ENCODE measurements at regions not wholly inside any gene's neighbourhood (a gene's known extent, or its start where the extent isn't known, plus 50 kb on each side); places are given as distances from the start of the nearest gene placed in this dataset.

DNA sequence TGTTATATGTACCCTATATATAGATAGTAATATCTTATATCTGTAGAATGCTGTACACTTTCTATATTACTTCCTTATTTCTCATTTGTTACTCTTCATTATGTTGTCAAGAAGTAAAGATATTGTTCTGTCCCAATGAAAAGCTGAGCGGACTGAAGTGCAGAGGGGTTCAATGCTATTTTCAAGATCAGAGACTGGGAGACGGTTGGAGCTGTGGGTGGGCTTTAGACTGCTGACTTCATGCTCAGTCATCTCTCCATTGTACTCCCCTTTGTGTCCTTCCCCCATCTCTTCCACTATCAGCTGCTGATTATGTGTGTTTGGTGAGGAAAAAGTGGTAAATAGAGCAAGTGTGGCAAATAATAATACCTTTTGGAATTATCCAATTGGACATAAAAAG is 532.3 kb upstream of the ZNF608 start:
- H3K4me3 Mint-ChIP-seq = no peak overlapping the region
- TF ChIP-seq, protein P1, sequence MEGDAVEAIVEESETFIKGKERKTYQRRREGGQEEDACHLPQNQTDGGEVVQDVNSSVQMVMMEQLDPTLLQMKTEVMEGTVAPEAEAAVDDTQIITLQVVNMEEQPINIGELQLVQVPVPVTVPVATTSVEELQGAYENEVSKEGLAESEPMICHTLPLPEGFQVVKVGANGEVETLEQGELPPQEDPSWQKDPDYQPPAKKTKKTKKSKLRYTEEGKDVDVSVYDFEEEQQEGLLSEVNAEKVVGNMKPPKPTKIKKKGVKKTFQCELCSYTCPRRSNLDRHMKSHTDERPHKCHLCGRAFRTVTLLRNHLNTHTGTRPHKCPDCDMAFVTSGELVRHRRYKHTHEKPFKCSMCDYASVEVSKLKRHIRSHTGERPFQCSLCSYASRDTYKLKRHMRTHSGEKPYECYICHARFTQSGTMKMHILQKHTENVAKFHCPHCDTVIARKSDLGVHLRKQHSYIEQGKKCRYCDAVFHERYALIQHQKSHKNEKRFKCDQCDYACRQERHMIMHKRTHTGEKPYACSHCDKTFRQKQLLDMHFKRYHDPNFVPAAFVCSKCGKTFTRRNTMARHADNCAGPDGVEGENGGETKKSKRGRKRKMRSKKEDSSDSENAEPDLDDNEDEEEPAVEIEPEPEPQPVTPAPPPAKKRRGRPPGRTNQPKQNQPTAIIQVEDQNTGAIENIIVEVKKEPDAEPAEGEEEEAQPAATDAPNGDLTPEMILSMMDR (IDR thresholded peaks at IDR 0.05) = no peak
- H3K9me3 Mint-ChIP-seq = no peaks in the 10 kb centered on the region; the same call in 1 of the 2 replicates
- peaks cover 53% of the 10 kb centered on the region for H3K4me1 Mint-ChIP-seq (ENCODE audit: low read depth)
- no peak overlapping the region for H3K27ac Mint-ChIP-seq
- DNase-seq = no peak
- no peaks in the 10 kb centered on the region; the same call in 1 of the 2 replicates for H3K27me3 Mint-ChIP-seq (ENCODE audit: insufficient read depth)
- 0 out of 2 replicates have a peak, but pooled peaks cover 4% of the 10 kb centered on the region for H3K36me3 Mint-ChIP-seq (ENCODE audit: low read depth)

DNA sequence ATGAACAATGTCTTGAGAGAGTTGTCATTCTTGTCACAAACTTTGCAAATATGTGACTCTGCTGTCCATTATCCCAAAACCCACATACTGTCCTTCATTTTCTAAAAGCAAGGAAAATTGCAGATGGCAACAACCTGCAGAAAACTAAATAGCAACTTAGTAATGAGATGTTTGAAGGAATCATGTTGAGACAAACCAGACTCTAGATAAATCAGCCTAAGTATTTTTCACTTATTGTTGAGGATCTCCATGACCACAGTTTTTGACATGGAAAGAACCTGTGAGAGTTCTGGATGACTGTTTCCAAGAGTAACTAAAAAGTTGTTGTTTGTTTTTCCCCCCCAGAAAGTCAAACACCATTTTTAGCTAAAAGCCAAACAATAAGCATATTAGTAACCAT is 535.2 kb upstream of the ZNF608 start:
- DNase-seq = no peak
- H3K27ac Mint-ChIP-seq = no peak overlapping the region
- 0 out of 2 replicates have a peak, but pooled peaks cover 4% of the 10 kb centered on the region for H3K36me3 Mint-ChIP-seq (ENCODE audit: low read depth)
- H3K4me3 Mint-ChIP-seq = no peak overlapping the region
- H3K9me3 Mint-ChIP-seq = no peaks in the 10 kb centered on the region; the same call in 1 of the 2 replicates
- H3K4me1 Mint-ChIP-seq (ENCODE audit: low read depth) = peaks cover 24% of the 10 kb centered on the region
- no peaks in the 10 kb centered on the region; the same call in 1 of the 2 replicates for H3K27me3 Mint-ChIP-seq (ENCODE audit: insufficient read depth)
- TF ChIP-seq, protein P1 (IDR thresholded peaks at IDR 0.05) = no peak

GRCh38 chr5:125283372-125283771 is 536.9 kb upstream of the ZNF608 start:
- no peak for DNase-seq
- Mint-ChIP-seq H3K27ac (no peak overlapping the region), H3K4me3 (no peak overlapping the region), H3K4me1 (ENCODE audit: low read depth) (peaks cover 7% of the 10 kb centered on the region), H3K36me3 (ENCODE audit: low read depth) (no peaks in the 10 kb centered on the region), H3K27me3 (ENCODE audit: insufficient read depth) (no peaks in the 10 kb centered on the region), H3K9me3 (no peaks in the 10 kb centered on the region)
- TF ChIP-seq, protein P1 (IDR thresholded peaks at IDR 0.05) = no peak

DNA sequence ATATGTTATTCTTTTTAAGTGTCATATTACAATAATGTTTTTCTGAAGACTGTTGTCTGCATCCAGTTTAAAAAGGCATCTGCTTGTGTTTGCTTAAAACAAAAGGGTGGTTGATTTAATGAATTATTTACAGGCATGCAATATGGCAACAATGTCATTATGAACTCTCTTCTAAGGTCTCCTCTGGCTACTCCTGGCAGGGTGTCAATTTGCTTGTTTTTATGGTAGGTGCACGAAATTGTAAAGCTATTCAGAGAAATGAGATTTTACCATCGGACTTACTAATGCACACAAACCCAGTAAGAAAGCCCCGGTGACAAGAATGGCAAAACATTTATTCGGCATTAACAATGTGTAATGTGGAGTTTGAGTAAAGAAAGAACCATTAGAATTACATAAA is 539.8 kb upstream of the ZNF608 start:
- H3K27ac Mint-ChIP-seq = no peak overlapping the region
- no peak overlapping the region for H3K4me3 Mint-ChIP-seq
- TF ChIP-seq, protein P1 (IDR thresholded peaks at IDR 0.05) = no peak
- no peaks in the 10 kb centered on the region for H3K27me3 Mint-ChIP-seq (ENCODE audit: insufficient read depth)
- no peak for DNase-seq
- no peaks in the 10 kb centered on the region for H3K4me1 Mint-ChIP-seq (ENCODE audit: low read depth)
- H3K9me3 Mint-ChIP-seq = no peaks in the 10 kb centered on the region
- no peaks in the 10 kb centered on the region for H3K36me3 Mint-ChIP-seq (ENCODE audit: low read depth)

DNA sequence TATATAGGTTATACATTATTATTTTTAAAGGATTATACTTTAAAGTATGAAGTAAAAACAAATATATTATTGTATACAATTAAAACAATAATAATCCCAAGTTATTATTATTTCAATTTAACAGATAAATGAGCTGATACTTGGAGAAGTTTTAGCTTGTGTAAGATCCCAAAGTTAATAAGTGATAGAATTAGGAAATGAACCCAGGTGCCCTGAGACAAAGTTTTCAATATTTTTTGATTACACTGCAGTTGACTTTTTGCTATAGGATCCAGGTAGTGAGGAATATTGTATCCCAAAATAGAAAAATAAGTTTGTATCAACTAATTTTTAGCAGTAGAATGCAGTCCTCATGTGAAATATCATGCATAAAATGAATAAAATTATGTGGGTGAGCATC is 543.2 kb upstream of the ZNF608 start:
- no peaks in the 10 kb centered on the region for H3K36me3 Mint-ChIP-seq (ENCODE audit: low read depth)
- H3K27ac Mint-ChIP-seq = no peak overlapping the region
- H3K27me3 Mint-ChIP-seq (ENCODE audit: insufficient read depth) = 0 out of 2 replicates have a peak, but pooled peaks cover 3% of the 10 kb centered on the region
- no peaks in the 10 kb centered on the region for H3K9me3 Mint-ChIP-seq
- H3K4me3 Mint-ChIP-seq = no peak overlapping the region
- H3K4me1 Mint-ChIP-seq (ENCODE audit: low read depth) = no peaks in the 10 kb centered on the region
- no peak for DNase-seq
- TF ChIP-seq, protein P1 (IDR thresholded peaks at IDR 0.05) = no peak

- Mint-ChIP-seq H3K27ac (no peak overlapping the region), H3K36me3 (ENCODE audit: low read depth) (no peaks in the 10 kb centered on the region), H3K27me3 (ENCODE audit: insufficient read depth) (0 out of 2 replicates have a peak, but pooled peaks cover 3% of the 10 kb centered on the region), H3K4me3 (no peak overlapping the region), H3K9me3 (no peaks in the 10 kb centered on the region), H3K4me1 (ENCODE audit: low read depth) (peaks cover 12% of the 10 kb centered on the region)
- TF ChIP-seq, protein P1 (IDR thresholded peaks at IDR 0.05) = no peak
- DNase-seq = no peak
Measured at GRCh38 chr5:125290935-125291334, 544.5 kb upstream of the ZNF608 start.

Measured in HFFc6 (cell line).